H1 (cell line): ENCODE measurements at regions not wholly inside any gene's neighbourhood (a gene's known extent, or its start where the extent isn't known, plus 50 kb on each side); places are given as distances from the start of the nearest gene placed in this dataset.

Experiments
- CTCF ChIA-PET: fragments of 300-600 bp; sonication (Branson Sonifier 250); formaldehyde crosslinking; loops from one replicate; lab custom pipeline; 2021; ENCODE audit not compliant: partially characterized antibody; lab: Charles Lee
- POLR2A ChIA-PET: fragments of 300-600 bp; sonication (Branson Sonifier 250); formaldehyde crosslinking; loops from one replicate; lab custom pipeline; 2021; ENCODE audit warnings: inconsistent platforms; ENCODE audit not compliant: partially characterized antibody; lab: Charles Lee
- DNase-seq, 2 experiments: peaks; one replicate each; pipeline versions ENCODE4 v3.0.0 to v3.0.0-alpha.2; 2010 to 2022; ENCODE audit warnings: low spot score in 2 of 2, low read depth in 1 of 2, mixed read lengths in 1 of 2
- FAIRE-seq: peaks from 2 replicates; lab custom pipeline; 2011; peaks lifted over from hg19 to GRCh38; lab: Jason Lieb, UNC
- H2AFZ ChIP-seq: 2 replicates; pipeline ENCODE4 v1.8.1; 2012; ENCODE audit warnings: low read length, inconsistent platforms
- H2AK5ac ChIP-seq: 2 replicates; pipeline ENCODE4 v1.6.1; 2013; ENCODE audit warnings: low read depth, low read length
- H2BK120ac ChIP-seq: replicated peaks from 2 replicates; pipeline ENCODE3; 2013; ENCODE audit warnings: low read depth, low read length, inconsistent platforms
- H2BK12ac ChIP-seq: 2 replicates; pipeline ENCODE4 v1.6.1; 2013; ENCODE audit warnings: low read depth, low read length
- H2BK15ac ChIP-seq: 2 replicates; pipeline ENCODE4 v1.6.1; 2013; ENCODE audit warnings: low read length
- H2BK20ac ChIP-seq: 2 replicates; pipeline ENCODE4 v1.6.1; 2013; ENCODE audit warnings: low read length
- H2BK5ac ChIP-seq: 2 replicates; pipeline ENCODE4 v1.6.1; 2013; ENCODE audit warnings: low read depth, low read length
- H3K14ac ChIP-seq: 2 replicates; pipeline ENCODE4 v1.6.1; 2013; ENCODE audit warnings: inconsistent platforms; ENCODE audit not compliant: insufficient read length
- H3K18ac ChIP-seq: 2 replicates; pipeline ENCODE4 v1.6.1; 2013; ENCODE audit warnings: low read length; ENCODE audit errors: extremely low read depth
- H3K23ac ChIP-seq: 2 replicates; pipeline ENCODE4 v1.6.1; 2013; ENCODE audit warnings: inconsistent platforms; ENCODE audit not compliant: insufficient read length
- H3K23me2 ChIP-seq: 2 replicates; pipeline ENCODE4 v1.6.1; 2013; ENCODE audit warnings: low read depth, low read length
- H3K27ac ChIP-seq: 2 replicates; pipeline ENCODE4 v1.6.1; 2011; ENCODE audit warnings: low read depth, low read length, inconsistent platforms
- H3K27me3 ChIP-seq, 4 experiments: replicated peaks in 1 of 4; 1 replicate in 1 of 4; 2 replicates in 3 of 4; pipeline versions ENCODE4 v1.6.1 to v1.8.1; 2011 to 2013; ENCODE audit warnings: low read length in 3 of 4, mild to moderate bottlenecking in 3 of 4, inconsistent platforms in 2 of 4, mixed read lengths in 2 of 4, moderate library complexity in 1 of 4; ENCODE audit not compliant: control insufficient read depth in 3 of 4, insufficient read depth in 3 of 4; ENCODE audit errors: extremely low read depth in 1 of 4
- H3K36me3 ChIP-seq, 4 experiments: 2 replicates each; pipeline versions ENCODE4 v1.6.1 to v1.8.1; 2011 to 2013; ENCODE audit warnings: mild to moderate bottlenecking in 4 of 4, low read length in 3 of 4, moderate library complexity in 2 of 4, control low read depth in 1 of 4, inconsistent platforms in 1 of 4; ENCODE audit not compliant: insufficient read depth in 4 of 4, control insufficient read depth in 2 of 4
- H3K4ac ChIP-seq: replicated peaks from 2 replicates; pipeline ENCODE3; 2013; ENCODE audit warnings: low read length, low read depth, mixed read lengths, inconsistent platforms; ENCODE audit not compliant: insufficient read length
- H3K4me1 ChIP-seq, 4 experiments: replicated peaks in 1 of 4; 1 replicate in 1 of 4; 2 replicates in 3 of 4; pipeline versions ENCODE4 v1.6.1 to v1.8.1; 2011 to 2013; ENCODE audit warnings: low read length in 3 of 4, inconsistent platforms in 2 of 4, mixed read lengths in 1 of 4; ENCODE audit not compliant: insufficient read depth in 4 of 4, control insufficient read depth in 3 of 4
- H3K4me2 ChIP-seq, 2 experiments: 2 replicates each; pipeline versions ENCODE4 v1.6.1 to v1.8.1; 2011 to 2013; ENCODE audit warnings: low read depth in 2 of 2, low read length in 2 of 2, control low read depth in 1 of 2, inconsistent platforms in 1 of 2, mild to moderate bottlenecking in 1 of 2; ENCODE audit not compliant: insufficient read depth in 1 of 2
- H3K4me3 ChIP-seq, 4 experiments: fragments of 200-600, 300-600 bp in 1 of 4; sonication (generic), shearing (Covaris generic), sonication (Bioruptor Twin) in 1 of 4; 2 replicates each; pipeline versions ENCODE4 v1.5.1 to v1.8.1; 2011 to 2016; ENCODE audit warnings: low read length in 4 of 4, low read depth in 3 of 4, control low read depth in 2 of 4, inconsistent platforms in 2 of 4, mild to moderate bottlenecking in 2 of 4, mixed read lengths in 1 of 4, moderate library complexity in 1 of 4; ENCODE audit not compliant: insufficient read depth in 2 of 4; ENCODE audit errors: extremely low read depth in 1 of 4
- H3K56ac ChIP-seq: replicated peaks from 2 replicates; pipeline ENCODE3; 2013; ENCODE audit warnings: low read depth, mild to moderate bottlenecking, mixed read lengths, low read length, inconsistent platforms; ENCODE audit not compliant: insufficient read length
- H3K79me1 ChIP-seq: 2 replicates; pipeline ENCODE4 v1.6.1; 2013; ENCODE audit warnings: low read depth, low read length, control low read depth
- H3K79me2 ChIP-seq, 2 experiments: 2 replicates each; pipeline versions ENCODE4 v1.6.1 to v1.8.1; 2012 to 2013; ENCODE audit warnings: low read length in 2 of 2, mild to moderate bottlenecking in 2 of 2, inconsistent platforms in 1 of 2; ENCODE audit not compliant: insufficient read depth in 2 of 2, control insufficient read depth in 1 of 2
- H3K9ac ChIP-seq, 4 experiments: replicated peaks in 1 of 4; 1 replicate in 1 of 4; 2 replicates in 3 of 4; pipeline versions ENCODE4 v1.6.1 to v1.8.1; 2011 to 2013; ENCODE audit warnings: low read depth in 3 of 4, low read length in 3 of 4, control low read depth in 2 of 4, mild to moderate bottlenecking in 2 of 4, moderate library complexity in 2 of 4, inconsistent platforms in 1 of 4; ENCODE audit errors: extremely low read depth in 1 of 4
- H3K9me3 ChIP-seq, 2 experiments: 2 replicates each; pipeline versions ENCODE4 v1.6.1 to v1.8.1; 2012 to 2013; ENCODE audit warnings: mild to moderate bottlenecking in 2 of 2, moderate library complexity in 2 of 2, control low read depth in 1 of 2, inconsistent platforms in 1 of 2, low read depth in 1 of 2, low read length in 1 of 2, mixed read lengths in 1 of 2; ENCODE audit not compliant: insufficient read depth in 2 of 2
- H4K20me1 ChIP-seq, 2 experiments: replicated peaks in 1 of 2; 2 replicates each; pipeline versions ENCODE3 to v1.8.1; 2011 to 2013; ENCODE audit warnings: inconsistent platforms in 2 of 2, low read length in 2 of 2, mild to moderate bottlenecking in 1 of 2; ENCODE audit not compliant: insufficient read depth in 2 of 2, control insufficient read depth in 1 of 2
- H4K5ac ChIP-seq: 2 replicates; pipeline ENCODE4 v1.6.1; 2013; ENCODE audit warnings: low read length, low read depth, mixed read lengths, inconsistent platforms; ENCODE audit not compliant: insufficient read length
- H4K8ac ChIP-seq: 2 replicates; pipeline ENCODE4 v1.8.0; 2013; ENCODE audit warnings: mild to moderate bottlenecking, moderate library complexity, low read length, inconsistent platforms; ENCODE audit not compliant: insufficient read depth; ENCODE audit errors: extremely low read depth
- H4K91ac ChIP-seq: replicated peaks from 2 replicates; pipeline ENCODE3; 2013; ENCODE audit warnings: low read length, mixed read lengths, inconsistent platforms; ENCODE audit not compliant: insufficient read length
- BACH1 ChIP-seq: IDR thresholded peaks from 2 replicates; pipeline ENCODE4 v1.6.1; 2012; ENCODE audit warnings: low read length, improper control_type of control experiment
- BCL11A ChIP-seq, 2 experiments: IDR thresholded peaks; one replicate each; pipeline ENCODE4 v1.6.1; 2011; ENCODE audit warnings: low read depth in 2 of 2, low read length in 2 of 2, mild to moderate bottlenecking in 2 of 2
- CHD2 ChIP-seq: IDR thresholded peaks from 2 replicates; pipeline ENCODE4 v1.6.1; 2012; ENCODE audit warnings: low read length, improper control_type of control experiment
- EP300 ChIP-seq, 2 experiments: IDR thresholded peaks; 1 replicate in 1 of 2; 2 replicates in 1 of 2; pipeline ENCODE4 v1.6.1; 2011 to 2012; ENCODE audit warnings: low read depth in 2 of 2, low read length in 2 of 2, mild to moderate bottlenecking in 2 of 2, borderline replicate concordance in 1 of 2, inconsistent platforms in 1 of 2, moderate library complexity in 1 of 2
- FOSL1 ChIP-seq: IDR thresholded peaks from 2 replicates; pipeline ENCODE4 v1.6.1; 2011; ENCODE audit warnings: mild to moderate bottlenecking, low read depth, low read length, moderate library complexity; ENCODE audit not compliant: insufficient read depth
- KDM4A ChIP-seq: IDR thresholded peaks from one replicate; pipeline ENCODE4 v1.7.1; 2012; ENCODE audit warnings: low read depth, mild to moderate bottlenecking, moderate library complexity, low read length, inconsistent platforms; ENCODE audit not compliant: severe bottlenecking
- POLR2A ChIP-seq, 2 experiments: IDR thresholded peaks; 1 replicate in 1 of 2; 2 replicates in 1 of 2; pipeline ENCODE4 v1.6.1; 2011; ENCODE audit warnings: low read depth in 2 of 2, low read length in 2 of 2, mild to moderate bottlenecking in 2 of 2; ENCODE audit errors: control extremely low read depth in 1 of 2
- RAD21 ChIP-seq, 2 experiments: IDR thresholded peaks in 1 of 2; conservative IDR thresholded peaks in 1 of 2; 2 replicates each; pipeline ENCODE4 v1.6.1; 2011; ENCODE audit warnings: low read depth in 2 of 2, low read length in 2 of 2, improper control_type of control experiment in 1 of 2, inconsistent platforms in 1 of 2, mild to moderate bottlenecking in 1 of 2, moderate library complexity in 1 of 2
- SIX5 ChIP-seq: IDR thresholded peaks from 2 replicates; pipeline ENCODE4 v1.6.1; 2011; ENCODE audit warnings: mild to moderate bottlenecking, low read depth, low read length
- SP2 ChIP-seq: IDR thresholded peaks from 2 replicates; pipeline ENCODE4 v1.6.1; 2012; ENCODE audit warnings: mild to moderate bottlenecking, low read length, inconsistent platforms
- SUZ12 ChIP-seq: fragments of 200-600 bp; sonication (generic); IDR thresholded peaks from 2 replicates; pipeline ENCODE4 v1.6.1; 2012; ENCODE audit warnings: mild to moderate bottlenecking, inconsistent platforms, low read length, moderate library complexity, mixed read lengths
- TAF7 ChIP-seq: optimal IDR thresholded peaks from 2 replicates; pipeline ENCODE3; 2011; ENCODE audit warnings: low read depth, mild to moderate bottlenecking, inconsistent platforms, low read length, moderate library complexity, borderline replicate concordance
- WGBS, 2 experiments: shearing (Covaris generic) in 1 of 2; methylation state at CpG; one replicate each; pipeline versions ENCODE4 v1.1.6 to v1.1.7; 2013 to 2015; ENCODE audit warnings: low lambda C conversion rate in 2 of 2, mixed read lengths in 2 of 2, inconsistent platforms in 1 of 2, low coverage in 1 of 2, missing lambda C conversion rate in 1 of 2; ENCODE audit not compliant: insufficient replicate concordance in 2 of 2, insufficient coverage in 1 of 2, insufficient read length in 1 of 2; ENCODE audit errors: extremely low coverage in 1 of 2, missing lambda C conversion rate in 1 of 2; 5-methylcytosine and 5-hydroxymethylcytosine counted together

DNA sequence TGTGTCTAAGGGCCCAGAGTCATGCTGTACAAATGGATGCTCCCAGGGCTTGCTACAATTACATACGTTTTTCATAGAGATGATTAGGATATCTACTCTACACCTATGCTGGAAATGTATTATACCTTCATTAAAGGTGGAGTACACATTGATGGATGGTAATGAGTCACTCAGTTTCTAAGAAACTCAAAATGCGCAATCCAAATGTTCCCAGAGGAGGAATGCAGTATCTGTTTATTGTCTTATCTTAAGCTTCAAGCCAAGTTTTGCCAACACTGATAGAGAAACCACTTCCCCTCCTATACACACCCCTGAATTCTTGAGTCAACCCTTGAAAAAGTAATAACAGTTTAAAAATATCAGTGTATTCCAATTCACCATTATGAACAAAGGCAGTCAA is 266.6 kb upstream of the FAR2 start:
- Histone ChIP-seq H2BK120ac (no peak overlapping the region), H3K4me1 (no peaks in the 10 kb centered on the region), H3K4me3 (no peak overlapping the region), H3K56ac (no peak overlapping the region), H2BK15ac (no peak overlapping the region), H3K4me2 (no peak overlapping the region), H3K14ac (no peak overlapping the region), H3K23ac (no peak overlapping the region), H3K9me3 (no peaks in the 10 kb centered on the region)
- DNase-seq, result no peak
- 96% methylated on average over 2 of the region's 2 CpGs; no CpG with 5 or more reads in 1 of the 2 experiments for WGBS, 2 experiments
- CTCF ChIA-PET, result interaction anchor here (1.2 kb wide), 1 partner anchor 10 kb away, joined by 4 read pairs; no protein-coding TSS in a partner anchor
- TF ChIP-seq CHD2 (no peak), POLR2A (IDR thresholded peaks at IDR 0.05; ENCODE audit: control extremely low read depth in 1 of 2, low read depth in 2 of 2, low read length in 2 of 2) (no peak), FOSL1 (no peak), BACH1 (no peak), TAF7 (no peak), KDM4A (no peak), SP2 (no peak), SIX5 (no peak), RAD21 (IDR thresholded peaks at IDR 0.05 in 1 of 2, conservative IDR thresholded peaks at IDR 0.05 in 1 of 2; ENCODE audit: low read depth in 2 of 2, low read length in 2 of 2) (no peak), SUZ12 (no peak), EP300 (IDR thresholded peaks at IDR 0.05; ENCODE audit: borderline replicate concordance in 1 of 2, low read depth in 2 of 2, low read length in 2 of 2) (no peak), BCL11A (IDR thresholded peaks at IDR 0.05; ENCODE audit: low read depth in 2 of 2, low read length in 2 of 2) (no peak)
- TF ChIP-seq, all 59 proteins: peak for 0
- H3K4ac ChIP-seq, result no peak overlapping the region
- H3K18ac ChIP-seq, result no peak overlapping the region
- no peak overlapping the region for H4K8ac ChIP-seq
- no peaks in the 10 kb centered on the region for H4K20me1 ChIP-seq
- no peaks in the 10 kb centered on the region for H3K79me2 ChIP-seq
- POLR2A ChIA-PET, result no interaction called here
- H3K79me1 ChIP-seq, result no peaks in the 10 kb centered on the region
- H4K91ac ChIP-seq, result no peak overlapping the region
- H3K23me2 ChIP-seq, result no peaks in the 10 kb centered on the region
- no peaks in the 10 kb centered on the region for H3K27me3 ChIP-seq
- no peak overlapping the region for H3K27ac ChIP-seq
- no peak overlapping the region for H2BK20ac ChIP-seq
- FAIRE-seq, result no peak
- no peak overlapping the region for H2BK12ac ChIP-seq
- H2AFZ ChIP-seq, result no peak overlapping the region
- no peak overlapping the region for H3K9ac ChIP-seq
- no peak overlapping the region for H2BK5ac ChIP-seq
- no peak overlapping the region for H4K5ac ChIP-seq
- H3K36me3 ChIP-seq, result no peaks in the 10 kb centered on the region
- no peak overlapping the region for H2AK5ac ChIP-seq
